ELF-1 (cell line): ENCODE measurements at regions not wholly inside any gene's neighbourhood (a gene's known extent, or its start where the extent isn't known, plus 50 kb on each side); places are given as distances from the start of the nearest gene placed in this dataset.

ENCODE experiments used
- DNase-seq: peaks from one replicate; pipeline ENCODE4 v3.0.0-alpha.2; 2016; ENCODE audit warnings: low read depth, low spot score

GRCh38 chr5:88544136-88544645, 275.5 kb upstream of the TMEM161B start:
- no peak for DNase-seq

GRCh38 chr5:88542786-88543185, 274.1 kb upstream of the TMEM161B start:
- no peak for DNase-seq

GRCh38 chr5:88540471-88541115, 271.9 kb upstream of the TMEM161B start:
- DNase-seq: no peak

GRCh38 chr5:88539693-88540365, 271.2 kb upstream of the TMEM161B start:
- DNase-seq: no peak

GRCh38 chr5:88539026-88539425, 270.4 kb upstream of the TMEM161B start:
- no peak for DNase-seq

- no peak for DNase-seq
Observed at GRCh38 chr5:88536146-88536545, 267.5 kb upstream of the TMEM161B start.

- DNase-seq: no peak
Observed at GRCh38 chr5:88524941-88525340, 256.3 kb upstream of the TMEM161B start.

- no peak for DNase-seq
Observed at GRCh38 chr5:88519066-88519465, 250.4 kb upstream of the TMEM161B start.

- DNase-seq: no peak
Observed at GRCh38 chr5:88518131-88519016, 249.7 kb upstream of the TMEM161B start.

- DNase-seq: peak; percentile 4
Observed at GRCh38 chr5:88515881-88516819, 247.5 kb upstream of the TMEM161B start.

- DNase-seq: no peak
Observed at GRCh38 chr5:88515068-88515467, 246.4 kb upstream of the TMEM161B start.

- no peak for DNase-seq
Observed at GRCh38 chr5:88509403-88509802, 240.8 kb upstream of the TMEM161B start.

GRCh38 chr5:88507261-88507660, 238.6 kb upstream of the TMEM161B start:
- DNase-seq: no peak

- DNase-seq: no peak
Observed at GRCh38 chr5:88503406-88503805, 234.8 kb upstream of the TMEM161B start.

- no peak for DNase-seq
Observed at GRCh38 chr5:88503041-88503345, 234.3 kb upstream of the TMEM161B start.

- no peak for DNase-seq
Observed at GRCh38 chr5:88502179-88503040, 233.8 kb upstream of the TMEM161B start.

- DNase-seq: no peak
Observed at GRCh38 chr5:88495810-88496209, 227.2 kb upstream of the TMEM161B start.

- DNase-seq: no peak
Observed at GRCh38 chr5:88490874-88491273, 222.2 kb upstream of the TMEM161B start.

- peak; percentile 8 for DNase-seq
Observed at GRCh38 chr5:88489364-88489763, 220.7 kb upstream of the TMEM161B start.

GRCh38 chr5:88488561-88488960, 219.9 kb upstream of the TMEM161B start:
- no peak for DNase-seq
